Lower leg skin (tissue), 3 donors: ENCODE measurements at regions not wholly inside any gene's neighbourhood (a gene's known extent, or its start where the extent isn't known, plus 50 kb on each side); places are given as distances from the start of the nearest gene placed in this dataset.

Experiments
- POLR2A ChIP-seq, 2 donors: fragments of 450-650 bp; IDR thresholded peaks; one replicate each; pipeline ENCODE4 v1.6.1; 2016 to 2017; ENCODE audit warnings: antibody characterized with exemption in 2 of 2, mild to moderate bottlenecking in 1 of 2, moderate library complexity in 1 of 2
- TF ChIP-seq, protein P1 (sequence below), 3 donors: fragments of 450-650 bp; IDR thresholded peaks; one replicate each; pipeline ENCODE4 v1.5.1; 2016; ENCODE audit warnings: antibody characterized with exemption in 3 of 3, mild to moderate bottlenecking in 3 of 3, moderate library complexity in 2 of 3

DNA sequence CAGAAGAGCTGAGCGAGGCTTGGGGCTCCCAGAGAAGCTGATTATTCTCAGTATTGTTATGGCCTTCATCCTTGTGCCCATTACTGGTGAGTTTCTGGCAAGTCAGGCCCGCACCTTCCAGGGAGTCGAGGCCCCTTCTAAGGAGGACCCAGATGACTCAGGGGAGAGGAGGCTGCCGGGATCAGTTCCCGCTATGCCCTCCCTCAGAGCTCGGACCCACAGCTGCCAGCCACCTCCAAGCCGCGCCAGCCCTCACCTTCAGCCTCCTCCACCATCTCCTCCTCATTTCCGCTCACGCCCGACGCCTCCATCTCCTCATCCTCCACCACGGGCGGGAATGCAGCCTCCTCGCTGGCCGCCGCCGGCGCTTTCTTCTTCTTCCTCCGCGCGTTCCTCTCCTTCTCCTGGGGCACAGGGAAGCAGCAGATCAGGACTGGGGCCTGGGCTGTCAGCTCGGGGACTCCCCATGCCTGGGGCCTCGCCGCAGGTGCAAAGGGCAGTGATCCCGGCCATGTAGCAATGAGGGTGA is 83.2 kb downstream of the RFLNA start:
- TF ChIP-seq, protein P1, sequence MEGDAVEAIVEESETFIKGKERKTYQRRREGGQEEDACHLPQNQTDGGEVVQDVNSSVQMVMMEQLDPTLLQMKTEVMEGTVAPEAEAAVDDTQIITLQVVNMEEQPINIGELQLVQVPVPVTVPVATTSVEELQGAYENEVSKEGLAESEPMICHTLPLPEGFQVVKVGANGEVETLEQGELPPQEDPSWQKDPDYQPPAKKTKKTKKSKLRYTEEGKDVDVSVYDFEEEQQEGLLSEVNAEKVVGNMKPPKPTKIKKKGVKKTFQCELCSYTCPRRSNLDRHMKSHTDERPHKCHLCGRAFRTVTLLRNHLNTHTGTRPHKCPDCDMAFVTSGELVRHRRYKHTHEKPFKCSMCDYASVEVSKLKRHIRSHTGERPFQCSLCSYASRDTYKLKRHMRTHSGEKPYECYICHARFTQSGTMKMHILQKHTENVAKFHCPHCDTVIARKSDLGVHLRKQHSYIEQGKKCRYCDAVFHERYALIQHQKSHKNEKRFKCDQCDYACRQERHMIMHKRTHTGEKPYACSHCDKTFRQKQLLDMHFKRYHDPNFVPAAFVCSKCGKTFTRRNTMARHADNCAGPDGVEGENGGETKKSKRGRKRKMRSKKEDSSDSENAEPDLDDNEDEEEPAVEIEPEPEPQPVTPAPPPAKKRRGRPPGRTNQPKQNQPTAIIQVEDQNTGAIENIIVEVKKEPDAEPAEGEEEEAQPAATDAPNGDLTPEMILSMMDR (IDR thresholded peaks at IDR 0.05) = no peak
- TF ChIP-seq POLR2A (IDR thresholded peaks at IDR 0.05) = no peak
